GM12878 (cell line): ENCODE measurements at regions not wholly inside any gene's neighbourhood (a gene's known extent, or its start where the extent isn't known, plus 50 kb on each side); places are given as distances from the start of the nearest gene placed in this dataset.

Experiments
- ATAC-seq: fragments of 200-7000 bp; cut with Tn5 transposase; 3 replicates; pipeline ENCODE4 v1.9.1; 2020; ENCODE audit warnings: mild to moderate bottlenecking, moderate library complexity
- BruUV-seq: library from RNA; stranded (reverse); fragments of 400-500 nt; replicated peaks from 2 replicates; lab custom pipeline; 2021; lab: Mats Ljungman, UMichigan
- CTCF ChIA-PET: fragments of 300-600 bp; sonication (Branson Sonifier 250); formaldehyde crosslinking; extraction: SDS; loops from one replicate; lab custom pipeline; 2021; ENCODE audit warnings: inconsistent platforms; lab: Yijun Ruan, JAX
- POLR2A ChIA-PET: fragments of 350-600 bp; formaldehyde crosslinking; extraction: SDS; loops from one replicate; lab custom pipeline; 2021; ENCODE audit warnings: inconsistent platforms; lab: Charles Lee
- RAD21 ChIA-PET: fragments of 300-600 bp; sonication (Branson Sonifier 250); formaldehyde crosslinking; loops from one replicate; lab custom pipeline; 2023; ENCODE audit warnings: antibody characterized with exemption; ENCODE audit not compliant: unreplicated experiment; lab: Charles Lee
- SMC1A ChIA-PET: fragments of 300-600 bp; sonication (Branson Sonifier 250); formaldehyde crosslinking; loops from one replicate; lab custom pipeline; 2023; ENCODE audit not compliant: unreplicated experiment, uncharacterized antibody; lab: Charles Lee
- DNase-seq: peaks from one replicate; pipeline ENCODE4 v3.0.0-alpha.2; 2011; ENCODE audit warnings: low read depth, low spot score
- FAIRE-seq: peaks from 3 replicates; lab custom pipeline; 2011; peaks lifted over from hg19 to GRCh38; lab: Jason Lieb, UNC
- H2AFZ ChIP-seq: 2 replicates; pipeline ENCODE4 v1.6.0; 2011; ENCODE audit warnings: low read depth, low read length, control low read depth; ENCODE audit not compliant: control insufficient read depth
- H3K27ac ChIP-seq: 2 replicates; pipeline ENCODE4 v1.5.1; 2011; ENCODE audit warnings: control low read depth; ENCODE audit not compliant: control insufficient read depth, insufficient read depth
- H3K27me3 ChIP-seq, 2 experiments: replicated peaks in 1 of 2; 2 replicates each; pipeline versions ENCODE4 v1.6.0 to v1.6.1; 2011; ENCODE audit warnings: low read length in 1 of 2; ENCODE audit not compliant: control insufficient read depth in 2 of 2, insufficient read depth in 2 of 2
- H3K36me3 ChIP-seq, 2 experiments: 2 replicates each; pipeline ENCODE4 v1.5.1; 2011; ENCODE audit warnings: low read length in 1 of 2; ENCODE audit not compliant: control insufficient read depth in 2 of 2, insufficient read depth in 2 of 2
- H3K4me1 ChIP-seq: 2 replicates; pipeline ENCODE4 v1.6.1; 2011; ENCODE audit warnings: mild to moderate bottlenecking, low read length, moderate library complexity, mixed read lengths; ENCODE audit not compliant: control insufficient read depth, insufficient read depth
- H3K4me2 ChIP-seq: 2 replicates; pipeline ENCODE4 v1.6.0; 2011; ENCODE audit warnings: control low read depth; ENCODE audit not compliant: control insufficient read depth, insufficient read depth
- H3K4me3 ChIP-seq: fragments of 200-600 bp; sonication (generic); 2 replicates; pipeline ENCODE4 v1.5.1; 2016
- H3K79me2 ChIP-seq: 2 replicates; pipeline ENCODE4 v1.6.0; 2011; ENCODE audit warnings: low read length; ENCODE audit not compliant: control insufficient read depth, insufficient read depth
- H3K9ac ChIP-seq: 2 replicates; pipeline ENCODE4 v1.8.0; 2011; ENCODE audit warnings: low read length, control low read depth, mixed read lengths; ENCODE audit not compliant: control insufficient read depth, insufficient read depth
- H3K9me3 ChIP-seq: replicated peaks from 3 replicates; pipeline ENCODE4 v1.5.1; 2011; ENCODE audit warnings: mild to moderate bottlenecking, low read length; ENCODE audit not compliant: control insufficient read depth, insufficient read depth
- H4K20me1 ChIP-seq: 2 replicates; pipeline ENCODE4 v1.6.0; 2011; ENCODE audit not compliant: control insufficient read depth, insufficient read depth
- CREM ChIP-seq: IDR thresholded peaks from 2 replicates; pipeline ENCODE4 v1.6.1; 2014; ENCODE audit warnings: antibody characterized with exemption, low read depth
- ESRRA ChIP-seq: IDR thresholded peaks from 2 replicates; pipeline ENCODE4 v1.6.1; 2012; ENCODE audit warnings: mild to moderate bottlenecking, low read length, improper control_type of control experiment
- LARP7 ChIP-seq: fragments of 450-650 bp; IDR thresholded peaks from 2 replicates; pipeline ENCODE4 v1.6.1; 2017; ENCODE audit warnings: mild to moderate bottlenecking
- MEF2A ChIP-seq: IDR thresholded peaks from 2 replicates; pipeline ENCODE4 v1.6.1; 2011; ENCODE audit warnings: low read depth, mild to moderate bottlenecking, low read length, moderate library complexity; ENCODE audit not compliant: insufficient read depth
- PBX3 ChIP-seq: IDR thresholded peaks from 2 replicates; pipeline ENCODE4 v1.6.1; 2011; ENCODE audit warnings: mild to moderate bottlenecking, low read depth, low read length, moderate library complexity; ENCODE audit not compliant: insufficient replicate concordance
- POLR2A ChIP-seq: IDR thresholded peaks from 2 replicates; pipeline ENCODE4 v1.6.1; 2011; ENCODE audit warnings: low read depth, mild to moderate bottlenecking, low read length
- POU2F2 ChIP-seq: IDR thresholded peaks from 3 replicates; pipeline ENCODE4 v1.6.1; 2011; ENCODE audit warnings: low read depth, mild to moderate bottlenecking, low read length, borderline replicate concordance
- RUNX3 ChIP-seq: IDR thresholded peaks from 2 replicates; pipeline ENCODE4 v1.6.1; 2012; ENCODE audit warnings: low read length, inconsistent platforms
- SMAD1 ChIP-seq: fragments of 450-650 bp; IDR thresholded peaks from 2 replicates; pipeline ENCODE4 v1.6.1; 2018; ENCODE audit warnings: mild to moderate bottlenecking, low read depth; ENCODE audit not compliant: partially characterized antibody
- ZNF24 ChIP-seq: fragments of 450-650 bp; IDR thresholded peaks from 2 replicates; pipeline ENCODE4 v1.6.1; 2017; ENCODE audit warnings: antibody characterized with exemption, mild to moderate bottlenecking
- ZZZ3 ChIP-seq: IDR thresholded peaks from 2 replicates; pipeline ENCODE4 v1.6.1; 2011; ENCODE audit warnings: low read depth; ENCODE audit not compliant: control insufficient read depth, insufficient read length
- WGBS: methylation state at CpG from one replicate; pipeline ENCODE4 v1.1.6; 2016; ENCODE audit warnings: low lambda C conversion rate; ENCODE audit not compliant: insufficient replicate concordance, insufficient coverage; ENCODE audit errors: missing lambda C conversion rate; 5-methylcytosine and 5-hydroxymethylcytosine counted together
- in situ Hi-C: fragments of 300-500 bp; cut with MboI; formaldehyde crosslinking; loops from 9 replicates; pipeline ENCODE4 v1.14.3; 2018; ENCODE audit warnings: mixed read lengths
- intact Hi-C: fragments of 100-400 bp; cut with micrococcal nuclease; formaldehyde crosslinking; loops from one replicate; pipeline ENCODE4 v1.14.2; 2022; ENCODE audit not compliant: unreplicated experiment
- TF ChIP-seq, protein P1 (sequence below): IDR thresholded peaks from 2 replicates; pipeline ENCODE4 v1.6.1; 2012; ENCODE audit warnings: mild to moderate bottlenecking, low read depth, low read length
- TF ChIP-seq, protein P2 (sequence below): fragments of 450-650 bp; IDR thresholded peaks from 2 replicates; pipeline ENCODE4 v1.6.1; 2017; ENCODE audit warnings: mild to moderate bottlenecking, moderate library complexity

GRCh38 chr14:49977126-49977841 lies 84.4 kb downstream of the ARF6 start:
- intact Hi-C loops (no loop called here), in situ Hi-C loops (no loop called here)
- peak overlapping the region; percentile 7; the same call in 1 of the 2 replicates for H3K4me3 ChIP-seq
- 7% methylated on average over 5 of the region's 5 CpGs for WGBS
- TSS peak; percentile 55 for BruUV-seq
- H3K36me3 ChIP-seq, result no peaks in the 10 kb centered on the region
- ChIA-PET CTCF (interaction anchor here (0.9 to 2.8 kb wide), 10 partner anchors 9 to 551 kb away, joined by 3 to 10 read pairs (median 4); no protein-coding TSS in a partner anchor), RAD21 (interaction anchor here (0.7 to 3.8 kb wide), 11 partner anchors 13 to 114 kb away, joined by 3 to 27 read pairs (median 4); no protein-coding TSS in a partner anchor), POLR2A (interaction anchor here (0.5 to 7.7 kb wide), 14 partner anchors 12 to 357 kb away, joined by 3 to 119 read pairs (median 4); partner anchors contain the start of gene RPL36AL), SMC1A (interaction anchor here (0.6 to 7.7 kb wide), 13 partner anchors 9 to 110 kb away, joined by 3 to 133 read pairs (median 5); no protein-coding TSS in a partner anchor)
- no peaks in the 10 kb centered on the region for H3K9me3 ChIP-seq
- peak; percentile 93 for FAIRE-seq
- H3K79me2 ChIP-seq, result no peaks in the 10 kb centered on the region
- no peak for DNase-seq
- ATAC-seq, result peak; percentile 91
- H2AFZ ChIP-seq, result peak overlapping the region; percentile 89
- peak overlapping the region; percentile 36 for H3K9ac ChIP-seq
- H3K27ac ChIP-seq, result peak overlapping the region; percentile 77
- peaks cover 33% of the 10 kb centered on the region for H3K4me1 ChIP-seq
- peak overlapping the region; percentile 72 for H3K4me2 ChIP-seq
- H3K27me3 ChIP-seq, result no peaks in the 10 kb centered on the region
- H4K20me1 ChIP-seq, result no peaks in the 10 kb centered on the region
- TF ChIP-seq ZZZ3 (no peak), MEF2A (no peak), ESRRA (no peak), LARP7 (no peak), PBX3 (no peak), SMAD1 (no peak), POLR2A (peak; percentile 58), RUNX3 (peak; percentile 69), ZNF24 (no peak), POU2F2 (no peak), CREM (peak; percentile 50; the same call in 1 of the 2 replicates)
- TF ChIP-seq, protein P1, sequence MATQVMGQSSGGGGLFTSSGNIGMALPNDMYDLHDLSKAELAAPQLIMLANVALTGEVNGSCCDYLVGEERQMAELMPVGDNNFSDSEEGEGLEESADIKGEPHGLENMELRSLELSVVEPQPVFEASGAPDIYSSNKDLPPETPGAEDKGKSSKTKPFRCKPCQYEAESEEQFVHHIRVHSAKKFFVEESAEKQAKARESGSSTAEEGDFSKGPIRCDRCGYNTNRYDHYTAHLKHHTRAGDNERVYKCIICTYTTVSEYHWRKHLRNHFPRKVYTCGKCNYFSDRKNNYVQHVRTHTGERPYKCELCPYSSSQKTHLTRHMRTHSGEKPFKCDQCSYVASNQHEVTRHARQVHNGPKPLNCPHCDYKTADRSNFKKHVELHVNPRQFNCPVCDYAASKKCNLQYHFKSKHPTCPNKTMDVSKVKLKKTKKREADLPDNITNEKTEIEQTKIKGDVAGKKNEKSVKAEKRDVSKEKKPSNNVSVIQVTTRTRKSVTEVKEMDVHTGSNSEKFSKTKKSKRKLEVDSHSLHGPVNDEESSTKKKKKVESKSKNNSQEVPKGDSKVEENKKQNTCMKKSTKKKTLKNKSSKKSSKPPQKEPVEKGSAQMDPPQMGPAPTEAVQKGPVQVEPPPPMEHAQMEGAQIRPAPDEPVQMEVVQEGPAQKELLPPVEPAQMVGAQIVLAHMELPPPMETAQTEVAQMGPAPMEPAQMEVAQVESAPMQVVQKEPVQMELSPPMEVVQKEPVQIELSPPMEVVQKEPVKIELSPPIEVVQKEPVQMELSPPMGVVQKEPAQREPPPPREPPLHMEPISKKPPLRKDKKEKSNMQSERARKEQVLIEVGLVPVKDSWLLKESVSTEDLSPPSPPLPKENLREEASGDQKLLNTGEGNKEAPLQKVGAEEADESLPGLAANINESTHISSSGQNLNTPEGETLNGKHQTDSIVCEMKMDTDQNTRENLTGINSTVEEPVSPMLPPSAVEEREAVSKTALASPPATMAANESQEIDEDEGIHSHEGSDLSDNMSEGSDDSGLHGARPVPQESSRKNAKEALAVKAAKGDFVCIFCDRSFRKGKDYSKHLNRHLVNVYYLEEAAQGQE, result no peak
- TF ChIP-seq, protein P2, sequence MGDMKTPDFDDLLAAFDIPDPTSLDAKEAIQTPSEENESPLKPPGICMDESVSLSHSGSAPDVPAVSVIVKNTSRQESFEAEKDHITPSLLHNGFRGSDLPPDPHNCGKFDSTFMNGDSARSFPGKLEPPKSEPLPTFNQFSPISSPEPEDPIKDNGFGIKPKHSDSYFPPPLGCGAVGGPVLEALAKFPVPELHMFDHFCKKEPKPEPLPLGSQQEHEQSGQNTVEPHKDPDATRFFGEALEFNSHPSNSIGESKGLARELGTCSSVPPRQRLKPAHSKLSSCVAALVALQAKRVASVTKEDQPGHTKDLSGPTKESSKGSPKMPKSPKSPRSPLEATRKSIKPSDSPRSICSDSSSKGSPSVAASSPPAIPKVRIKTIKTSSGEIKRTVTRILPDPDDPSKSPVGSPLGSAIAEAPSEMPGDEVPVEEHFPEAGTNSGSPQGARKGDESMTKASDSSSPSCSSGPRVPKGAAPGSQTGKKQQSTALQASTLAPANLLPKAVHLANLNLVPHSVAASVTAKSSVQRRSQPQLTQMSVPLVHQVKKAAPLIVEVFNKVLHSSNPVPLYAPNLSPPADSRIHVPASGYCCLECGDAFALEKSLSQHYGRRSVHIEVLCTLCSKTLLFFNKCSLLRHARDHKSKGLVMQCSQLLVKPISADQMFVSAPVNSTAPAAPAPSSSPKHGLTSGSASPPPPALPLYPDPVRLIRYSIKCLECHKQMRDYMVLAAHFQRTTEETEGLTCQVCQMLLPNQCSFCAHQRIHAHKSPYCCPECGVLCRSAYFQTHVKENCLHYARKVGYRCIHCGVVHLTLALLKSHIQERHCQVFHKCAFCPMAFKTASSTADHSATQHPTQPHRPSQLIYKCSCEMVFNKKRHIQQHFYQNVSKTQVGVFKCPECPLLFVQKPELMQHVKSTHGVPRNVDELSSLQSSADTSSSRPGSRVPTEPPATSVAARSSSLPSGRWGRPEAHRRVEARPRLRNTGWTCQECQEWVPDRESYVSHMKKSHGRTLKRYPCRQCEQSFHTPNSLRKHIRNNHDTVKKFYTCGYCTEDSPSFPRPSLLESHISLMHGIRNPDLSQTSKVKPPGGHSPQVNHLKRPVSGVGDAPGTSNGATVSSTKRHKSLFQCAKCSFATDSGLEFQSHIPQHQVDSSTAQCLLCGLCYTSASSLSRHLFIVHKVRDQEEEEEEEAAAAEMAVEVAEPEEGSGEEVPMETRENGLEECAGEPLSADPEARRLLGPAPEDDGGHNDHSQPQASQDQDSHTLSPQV, result no peak; the same call in 1 of the 2 replicates
